ENCODE measurements at regions not wholly inside any gene's neighbourhood (a gene's known extent, or its start where the extent isn't known, plus 50 kb on each side); places are given as distances from the start of the nearest gene placed in this dataset.

DNA sequence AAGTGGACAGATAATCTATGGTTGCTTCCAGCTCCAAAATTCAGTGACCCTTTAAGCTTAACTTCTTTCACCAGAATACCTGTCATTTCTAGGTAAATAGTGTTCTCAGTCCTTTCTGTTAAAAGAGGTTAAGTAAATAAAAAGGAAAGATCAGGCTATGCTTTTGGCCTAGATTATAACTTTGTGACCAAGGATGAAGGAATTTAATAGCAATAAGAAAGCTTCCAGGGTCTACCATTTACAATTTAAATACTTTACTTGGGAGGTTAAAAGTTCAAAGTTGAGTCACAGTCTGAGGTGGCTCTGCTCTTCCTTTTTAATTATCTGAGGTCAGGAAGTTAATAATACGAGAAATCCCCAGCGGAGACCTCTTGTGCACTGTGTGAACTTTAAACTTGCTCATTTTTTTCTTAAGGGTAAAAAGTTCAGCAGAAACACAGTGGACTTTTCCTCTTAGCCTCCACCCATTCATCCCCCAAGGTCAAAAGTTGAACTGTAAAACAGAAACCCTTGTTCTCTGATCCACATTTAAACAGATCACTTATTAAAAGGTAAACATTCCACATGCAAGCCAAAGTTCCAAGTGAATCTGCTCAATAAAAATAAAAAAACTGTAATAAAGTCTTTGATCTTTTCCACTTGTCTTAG is 187.1 kb downstream of the NRIP1 start (continued):
- TF ChIP-seq, protein P1, sequence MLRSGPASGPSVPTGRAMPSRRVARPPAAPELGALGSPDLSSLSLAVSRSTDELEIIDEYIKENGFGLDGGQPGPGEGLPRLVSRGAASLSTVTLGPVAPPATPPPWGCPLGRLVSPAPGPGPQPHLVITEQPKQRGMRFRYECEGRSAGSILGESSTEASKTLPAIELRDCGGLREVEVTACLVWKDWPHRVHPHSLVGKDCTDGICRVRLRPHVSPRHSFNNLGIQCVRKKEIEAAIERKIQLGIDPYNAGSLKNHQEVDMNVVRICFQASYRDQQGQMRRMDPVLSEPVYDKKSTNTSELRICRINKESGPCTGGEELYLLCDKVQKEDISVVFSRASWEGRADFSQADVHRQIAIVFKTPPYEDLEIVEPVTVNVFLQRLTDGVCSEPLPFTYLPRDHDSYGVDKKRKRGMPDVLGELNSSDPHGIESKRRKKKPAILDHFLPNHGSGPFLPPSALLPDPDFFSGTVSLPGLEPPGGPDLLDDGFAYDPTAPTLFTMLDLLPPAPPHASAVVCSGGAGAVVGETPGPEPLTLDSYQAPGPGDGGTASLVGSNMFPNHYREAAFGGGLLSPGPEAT (IDR thresholded peaks at IDR 0.05; ENCODE audit: low read depth): peak; percentile 68; the same call in 1 of the 2 replicates
- TF ChIP-seq RFX5 (IDR thresholded peaks at IDR 0.05; ENCODE audit: low read depth, low read length) (no peak), PAX8 (IDR thresholded peaks at IDR 0.05) (no peak), RUNX3 (IDR thresholded peaks at IDR 0.05; ENCODE audit: low read length) (peak; percentile 78), ZNF207 (IDR thresholded peaks at IDR 0.05; ENCODE audit: borderline replicate concordance) (no peak), CEBPB (IDR thresholded peaks at IDR 0.05; ENCODE audit: borderline replicate concordance in 1 of 2, low read depth in 2 of 2, low read length in 2 of 2) (no peak), CBX3 (IDR thresholded peaks at IDR 0.05; ENCODE audit: borderline replicate concordance, low read depth) (no peak), NR2C2 (IDR thresholded peaks at IDR 0.05; ENCODE audit: borderline replicate concordance, control insufficient read depth, insufficient read length, low read depth) (no peak), SMC3 (IDR thresholded peaks at IDR 0.05; ENCODE audit: borderline replicate concordance, low read length) (no peak), MYB (IDR thresholded peaks at IDR 0.05; ENCODE audit: borderline replicate concordance, low read depth, low read length) (no peak), BMI1 (IDR thresholded peaks at IDR 0.05; ENCODE audit: borderline replicate concordance) (no peak), SRF (IDR thresholded peaks at IDR 0.05; ENCODE audit: low read depth in 2 of 2, low read length in 2 of 2) (no peak), SUZ12 (IDR thresholded peaks at IDR 0.05; ENCODE audit: unreplicated experiment) (no peak), NR2C1 (IDR thresholded peaks at IDR 0.05) (peak; percentile 89), JUND (IDR thresholded peaks at IDR 0.05; ENCODE audit: low read depth, low read length) (no peak)
- TF ChIP-seq, protein P2, sequence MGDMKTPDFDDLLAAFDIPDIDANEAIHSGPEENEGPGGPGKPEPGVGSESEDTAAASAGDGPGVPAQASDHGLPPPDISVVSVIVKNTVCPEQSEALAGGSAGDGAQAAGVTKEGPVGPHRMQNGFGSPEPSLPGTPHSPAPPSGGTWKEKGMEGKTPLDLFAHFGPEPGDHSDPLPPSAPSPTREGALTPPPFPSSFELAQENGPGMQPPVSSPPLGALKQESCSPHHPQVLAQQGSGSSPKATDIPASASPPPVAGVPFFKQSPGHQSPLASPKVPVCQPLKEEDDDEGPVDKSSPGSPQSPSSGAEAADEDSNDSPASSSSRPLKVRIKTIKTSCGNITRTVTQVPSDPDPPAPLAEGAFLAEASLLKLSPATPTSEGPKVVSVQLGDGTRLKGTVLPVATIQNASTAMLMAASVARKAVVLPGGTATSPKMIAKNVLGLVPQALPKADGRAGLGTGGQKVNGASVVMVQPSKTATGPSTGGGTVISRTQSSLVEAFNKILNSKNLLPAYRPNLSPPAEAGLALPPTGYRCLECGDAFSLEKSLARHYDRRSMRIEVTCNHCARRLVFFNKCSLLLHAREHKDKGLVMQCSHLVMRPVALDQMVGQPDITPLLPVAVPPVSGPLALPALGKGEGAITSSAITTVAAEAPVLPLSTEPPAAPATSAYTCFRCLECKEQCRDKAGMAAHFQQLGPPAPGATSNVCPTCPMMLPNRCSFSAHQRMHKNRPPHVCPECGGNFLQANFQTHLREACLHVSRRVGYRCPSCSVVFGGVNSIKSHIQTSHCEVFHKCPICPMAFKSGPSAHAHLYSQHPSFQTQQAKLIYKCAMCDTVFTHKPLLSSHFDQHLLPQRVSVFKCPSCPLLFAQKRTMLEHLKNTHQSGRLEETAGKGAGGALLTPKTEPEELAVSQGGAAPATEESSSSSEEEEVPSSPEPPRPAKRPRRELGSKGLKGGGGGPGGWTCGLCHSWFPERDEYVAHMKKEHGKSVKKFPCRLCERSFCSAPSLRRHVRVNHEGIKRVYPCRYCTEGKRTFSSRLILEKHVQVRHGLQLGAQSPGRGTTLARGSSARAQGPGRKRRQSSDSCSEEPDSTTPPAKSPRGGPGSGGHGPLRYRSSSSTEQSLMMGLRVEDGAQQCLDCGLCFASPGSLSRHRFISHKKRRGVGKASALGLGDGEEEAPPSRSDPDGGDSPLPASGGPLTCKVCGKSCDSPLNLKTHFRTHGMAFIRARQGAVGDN (IDR thresholded peaks at IDR 0.05): 0 out of 2 replicates have a peak, but pooled peaks have one; percentile 33
- TF ChIP-seq, protein P3, sequence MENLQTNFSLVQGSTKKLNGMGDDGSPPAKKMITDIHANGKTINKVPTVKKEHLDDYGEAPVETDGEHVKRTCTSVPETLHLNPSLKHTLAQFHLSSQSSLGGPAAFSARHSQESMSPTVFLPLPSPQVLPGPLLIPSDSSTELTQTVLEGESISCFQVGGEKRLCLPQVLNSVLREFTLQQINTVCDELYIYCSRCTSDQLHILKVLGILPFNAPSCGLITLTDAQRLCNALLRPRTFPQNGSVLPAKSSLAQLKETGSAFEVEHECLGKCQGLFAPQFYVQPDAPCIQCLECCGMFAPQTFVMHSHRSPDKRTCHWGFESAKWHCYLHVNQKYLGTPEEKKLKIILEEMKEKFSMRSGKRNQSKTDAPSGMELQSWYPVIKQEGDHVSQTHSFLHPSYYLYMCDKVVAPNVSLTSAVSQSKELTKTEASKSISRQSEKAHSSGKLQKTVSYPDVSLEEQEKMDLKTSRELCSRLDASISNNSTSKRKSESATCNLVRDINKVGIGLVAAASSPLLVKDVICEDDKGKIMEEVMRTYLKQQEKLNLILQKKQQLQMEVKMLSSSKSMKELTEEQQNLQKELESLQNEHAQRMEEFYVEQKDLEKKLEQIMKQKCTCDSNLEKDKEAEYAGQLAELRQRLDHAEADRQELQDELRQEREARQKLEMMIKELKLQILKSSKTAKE (IDR thresholded peaks at IDR 0.05; ENCODE audit: low read depth, poor library complexity, severe bottlenecking): peak; percentile 97
- TF ChIP-seq, protein P4, sequence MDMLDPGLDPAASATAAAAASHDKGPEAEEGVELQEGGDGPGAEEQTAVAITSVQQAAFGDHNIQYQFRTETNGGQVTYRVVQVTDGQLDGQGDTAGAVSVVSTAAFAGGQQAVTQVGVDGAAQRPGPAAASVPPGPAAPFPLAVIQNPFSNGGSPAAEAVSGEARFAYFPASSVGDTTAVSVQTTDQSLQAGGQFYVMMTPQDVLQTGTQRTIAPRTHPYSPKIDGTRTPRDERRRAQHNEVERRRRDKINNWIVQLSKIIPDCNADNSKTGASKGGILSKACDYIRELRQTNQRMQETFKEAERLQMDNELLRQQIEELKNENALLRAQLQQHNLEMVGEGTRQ (IDR thresholded peaks at IDR 0.05; ENCODE audit: borderline replicate concordance, low read depth, low read length): no peak
- TF ChIP-seq, protein P5, sequence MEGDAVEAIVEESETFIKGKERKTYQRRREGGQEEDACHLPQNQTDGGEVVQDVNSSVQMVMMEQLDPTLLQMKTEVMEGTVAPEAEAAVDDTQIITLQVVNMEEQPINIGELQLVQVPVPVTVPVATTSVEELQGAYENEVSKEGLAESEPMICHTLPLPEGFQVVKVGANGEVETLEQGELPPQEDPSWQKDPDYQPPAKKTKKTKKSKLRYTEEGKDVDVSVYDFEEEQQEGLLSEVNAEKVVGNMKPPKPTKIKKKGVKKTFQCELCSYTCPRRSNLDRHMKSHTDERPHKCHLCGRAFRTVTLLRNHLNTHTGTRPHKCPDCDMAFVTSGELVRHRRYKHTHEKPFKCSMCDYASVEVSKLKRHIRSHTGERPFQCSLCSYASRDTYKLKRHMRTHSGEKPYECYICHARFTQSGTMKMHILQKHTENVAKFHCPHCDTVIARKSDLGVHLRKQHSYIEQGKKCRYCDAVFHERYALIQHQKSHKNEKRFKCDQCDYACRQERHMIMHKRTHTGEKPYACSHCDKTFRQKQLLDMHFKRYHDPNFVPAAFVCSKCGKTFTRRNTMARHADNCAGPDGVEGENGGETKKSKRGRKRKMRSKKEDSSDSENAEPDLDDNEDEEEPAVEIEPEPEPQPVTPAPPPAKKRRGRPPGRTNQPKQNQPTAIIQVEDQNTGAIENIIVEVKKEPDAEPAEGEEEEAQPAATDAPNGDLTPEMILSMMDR (IDR thresholded peaks at IDR 0.05 in 2 of 3, conservative IDR thresholded peaks at IDR 0.05 in 1 of 3; ENCODE audit: control insufficient read depth in 2 of 3, extremely low read depth in 1 of 3, insufficient read depth in 1 of 3, low read depth in 3 of 3, low read length in 3 of 3): no peak
